ENCODE measurements at regions not wholly inside any gene's neighbourhood (a gene's known extent, or its start where the extent isn't known, plus 50 kb on each side); places are given as distances from the start of the nearest gene placed in this dataset.
"Not testable (repeated sequence)": the region's sequence is repeated elsewhere in the genome, so short reads cannot be mapped to it uniquely, and the experiment has no call there.

DNA sequence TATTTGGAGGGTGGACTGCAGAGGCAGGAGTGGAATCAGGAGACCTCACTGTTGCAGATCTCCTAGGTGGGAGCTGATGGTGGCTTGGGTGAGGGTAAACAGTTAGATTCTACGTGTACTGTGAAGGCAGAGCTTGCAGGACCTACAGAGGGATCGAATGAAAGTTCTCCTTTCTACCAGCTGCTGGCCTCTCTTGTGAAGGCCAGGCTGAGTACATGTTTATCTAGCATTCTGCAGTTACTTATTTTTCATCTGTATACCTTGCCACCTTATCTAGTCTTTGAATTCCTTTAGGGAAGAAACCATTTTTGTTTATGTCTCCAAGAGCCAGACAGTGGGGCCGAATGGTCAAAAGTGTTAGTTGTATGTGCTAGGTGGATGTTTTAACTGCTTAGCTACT, 57.6 kb downstream of the PTTG1 start:
- DNase-seq, result no peak

GRCh38 chr5:160479926-160480325, 58.3 kb downstream of the PTTG1 start:
- DNase-seq, result no peak

- no peak for DNase-seq
These were observed 59.0 kb downstream of the PTTG1 start for GRCh38 chr5:160480652-160481051.

- DNase-seq, result no peak
These were observed 63.0 kb downstream of the PTTG1 start for GRCh38 chr5:160484678-160485077.

DNA sequence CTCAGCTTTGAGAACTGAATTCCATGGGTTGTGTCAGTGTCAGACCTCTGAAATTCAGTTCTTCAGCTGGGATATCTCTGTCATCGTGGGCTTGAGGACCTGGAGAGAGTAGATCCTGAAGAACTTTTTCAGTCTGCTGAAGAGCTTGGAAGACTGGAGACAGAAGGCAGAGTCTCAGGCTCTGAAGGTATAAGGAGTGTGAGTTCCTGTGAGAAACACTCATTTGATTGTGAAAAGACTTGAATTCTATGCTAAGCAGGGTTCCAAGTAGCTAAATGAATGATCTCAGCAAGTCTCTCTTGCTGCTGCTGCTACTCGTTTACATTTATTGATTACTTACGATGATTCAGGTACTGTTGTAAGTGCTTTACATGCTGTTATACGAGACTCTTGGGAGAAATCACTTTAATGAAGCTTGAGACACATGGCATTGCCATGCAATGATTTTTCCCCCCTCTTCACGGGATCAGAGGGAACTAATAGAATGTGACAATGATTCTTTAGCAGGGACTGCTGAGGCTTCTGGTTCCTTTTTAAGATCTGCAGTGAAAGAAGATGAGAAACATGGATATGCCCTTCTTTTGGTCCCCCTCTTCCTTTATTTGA, 63.8 kb downstream of the PTTG1 start:
- DNase-seq, result no peak

DNA sequence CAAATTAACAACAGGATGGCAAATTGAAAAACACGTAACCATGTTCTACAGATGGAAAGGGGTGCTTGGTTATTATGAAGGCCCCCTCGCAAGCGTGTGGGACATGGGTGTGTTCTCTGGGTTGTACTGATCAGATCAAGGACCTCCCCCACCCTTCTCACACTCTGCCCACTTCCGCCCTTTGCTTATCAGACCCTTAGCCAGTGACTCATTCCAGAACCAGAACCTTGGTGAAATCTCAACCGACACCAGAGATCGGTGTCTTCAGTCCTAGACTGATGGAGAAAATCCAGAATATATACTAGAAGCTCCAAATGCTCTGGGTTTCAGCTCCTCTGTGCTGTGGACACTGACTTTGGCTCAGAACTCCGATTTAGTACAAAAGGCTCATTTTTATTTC, 64.9 kb downstream of the PTTG1 start:
- peak in 1 of 2 experiments; percentile 43 for DNase-seq

GRCh38 chr5:160488394-160489325, 67.0 kb downstream of the PTTG1 start:
- DNase-seq, result no peak

GRCh38 chr5:160491438-160491837, 69.8 kb downstream of the PTTG1 start:
- no peak for DNase-seq

DNA sequence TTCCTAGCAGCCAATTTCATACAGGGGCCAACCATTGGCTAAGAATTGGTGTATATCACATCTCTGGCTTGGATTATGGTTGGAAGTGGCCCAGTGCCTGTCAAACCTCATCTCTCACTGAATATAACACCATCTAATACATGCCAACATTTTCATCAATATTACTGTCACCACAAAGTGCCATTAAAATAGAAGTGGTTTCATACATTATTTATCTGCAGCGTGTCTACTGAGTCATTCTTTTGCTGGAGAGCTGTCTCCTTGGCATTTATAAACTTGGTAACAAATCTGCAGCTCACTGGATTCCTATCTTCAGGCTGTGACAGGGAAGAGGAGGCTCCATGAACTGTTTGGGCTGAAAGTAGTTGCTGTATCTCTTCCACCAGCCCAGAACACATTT, 70.9 kb downstream of the PTTG1 start:
- DNase-seq, result no peak

- DNase-seq, result no peak
These were observed 72.2 kb downstream of the PTTG1 start for GRCh38 chr5:160493806-160494338.

- no peak for DNase-seq
These were observed 72.8 kb downstream of the PTTG1 start for GRCh38 chr5:160494451-160494850.

- DNase-seq, result peak in 1 of 2 experiments; percentile 44
These were observed 74.7 kb downstream of the PTTG1 start for GRCh38 chr5:160496334-160496733.

DNA sequence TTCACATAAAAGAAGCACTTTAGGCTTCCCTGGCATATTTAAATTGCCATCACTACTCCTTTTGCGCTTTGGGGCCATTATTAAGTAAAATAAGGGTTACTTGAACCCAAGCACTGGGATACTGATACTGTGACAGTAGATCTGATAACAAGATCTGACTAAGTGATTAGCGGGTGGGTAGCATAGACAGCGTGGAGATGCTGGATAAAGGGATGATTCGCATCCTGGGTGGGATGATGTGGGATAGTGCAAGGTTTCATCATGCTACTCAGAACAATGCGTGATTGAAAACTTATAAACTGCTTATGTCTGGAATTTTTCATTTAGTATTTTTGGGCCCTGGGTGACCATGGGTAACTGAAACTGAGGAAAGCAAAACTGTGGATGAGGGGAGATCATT, 75.1 kb downstream of the PTTG1 start:
- DNase-seq, result no peak

GRCh38 chr5:160497878-160498277, 76.2 kb downstream of the PTTG1 start:
- no peak for DNase-seq

DNA sequence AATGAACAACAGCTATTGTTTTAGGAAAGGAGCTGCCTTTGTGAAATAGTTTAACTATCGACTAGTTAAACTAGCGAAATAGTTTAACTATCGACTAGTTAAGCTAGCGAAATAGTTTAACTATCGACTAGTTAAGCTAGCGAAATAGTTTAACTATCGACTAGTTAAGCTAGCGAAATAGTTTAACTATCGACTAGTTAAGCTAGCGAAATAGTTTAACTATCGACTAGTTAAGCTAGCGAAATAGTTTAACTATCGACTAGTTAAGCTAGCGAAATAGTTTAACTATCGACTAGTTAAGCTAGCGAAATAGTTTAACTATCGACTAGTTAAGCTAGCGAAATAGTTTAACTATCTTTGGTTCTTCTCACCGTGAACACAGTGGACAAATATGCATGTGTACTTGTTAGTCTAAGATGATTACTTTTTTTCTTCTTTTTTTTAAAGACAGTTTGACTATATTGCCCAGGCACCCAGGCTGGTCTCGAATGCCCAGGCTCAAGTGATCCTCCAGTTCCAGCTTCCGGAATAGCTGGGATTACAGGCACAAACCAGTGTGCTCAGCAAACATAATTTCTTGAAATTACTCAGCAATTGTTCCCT, 76.9 kb downstream of the PTTG1 start:
- DNase-seq, result not testable (repeated sequence)

- DNase-seq, result no peak
These were observed 79.4 kb downstream of the PTTG1 start for GRCh38 chr5:160500786-160501779.

DNA sequence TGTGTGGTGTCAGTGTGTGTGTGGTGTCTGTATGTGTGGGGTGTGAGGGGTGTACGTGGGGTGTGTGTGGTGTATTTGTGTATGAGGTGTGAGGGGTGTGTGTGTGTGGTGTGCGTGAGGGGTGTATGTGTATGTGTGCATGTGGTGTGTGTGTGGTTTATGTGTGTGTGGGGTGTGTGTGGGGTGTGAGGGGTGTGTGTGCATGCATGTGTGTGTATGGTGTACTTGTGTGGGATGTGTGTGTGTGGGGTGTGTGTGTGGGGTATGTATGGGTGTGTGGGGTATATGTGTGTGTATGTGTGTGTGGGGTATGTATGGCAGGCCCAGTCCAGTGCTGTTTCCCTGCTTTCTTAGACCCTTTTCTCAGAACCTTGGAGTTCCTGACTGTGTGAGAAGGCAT, 83.3 kb downstream of the PTTG1 start:
- DNase-seq, result no peak

DNA sequence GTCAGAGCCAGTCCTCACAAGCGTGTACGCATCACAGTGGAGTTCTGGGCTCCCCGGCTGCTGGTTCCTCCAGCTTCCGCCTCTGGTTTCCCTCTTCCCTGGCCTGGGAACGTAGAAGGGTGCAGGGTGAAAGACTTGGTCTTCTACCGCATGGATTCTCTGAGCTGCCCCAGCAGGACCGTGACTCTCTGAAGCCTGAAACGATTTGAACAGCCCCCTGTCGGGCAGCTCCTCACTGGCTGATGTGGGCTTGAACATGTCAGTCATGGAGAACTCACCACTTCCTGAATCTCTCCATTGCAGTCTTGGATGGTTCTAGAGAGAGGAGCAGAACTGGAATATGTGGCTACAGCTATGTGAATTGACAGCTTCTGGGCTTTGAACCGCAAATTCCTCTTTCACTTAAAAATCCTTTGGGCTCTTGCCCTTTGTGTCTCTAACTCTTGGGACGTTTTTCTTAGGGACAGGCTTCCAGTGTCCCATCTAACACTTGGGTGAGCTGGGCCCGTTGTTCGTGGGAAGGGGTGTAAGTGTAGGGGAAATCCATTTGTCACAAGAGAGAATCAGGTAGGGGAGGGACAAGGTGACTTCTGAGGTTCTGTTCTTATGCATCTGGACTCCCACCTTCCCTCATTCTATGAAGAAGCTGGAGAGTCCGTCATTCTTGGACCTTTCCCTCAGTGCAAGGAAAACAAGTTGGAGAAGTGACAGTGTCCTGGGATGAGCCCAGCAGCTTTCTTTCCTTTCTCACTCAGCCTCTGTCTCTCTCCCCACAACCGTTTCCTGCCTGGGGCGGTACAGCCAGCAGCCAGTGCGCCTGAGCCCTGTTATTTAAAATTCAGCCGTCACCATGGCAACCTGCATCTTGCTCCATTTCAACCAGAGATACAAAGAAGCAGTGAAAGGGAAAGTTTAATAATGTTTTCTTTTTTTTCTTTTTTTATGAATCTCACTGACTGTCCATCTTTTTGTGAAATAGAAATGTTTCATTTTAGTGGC, 84.7 kb downstream of the PTTG1 start:
- DNase-seq, result peak; percentile 65 to 75

DNA sequence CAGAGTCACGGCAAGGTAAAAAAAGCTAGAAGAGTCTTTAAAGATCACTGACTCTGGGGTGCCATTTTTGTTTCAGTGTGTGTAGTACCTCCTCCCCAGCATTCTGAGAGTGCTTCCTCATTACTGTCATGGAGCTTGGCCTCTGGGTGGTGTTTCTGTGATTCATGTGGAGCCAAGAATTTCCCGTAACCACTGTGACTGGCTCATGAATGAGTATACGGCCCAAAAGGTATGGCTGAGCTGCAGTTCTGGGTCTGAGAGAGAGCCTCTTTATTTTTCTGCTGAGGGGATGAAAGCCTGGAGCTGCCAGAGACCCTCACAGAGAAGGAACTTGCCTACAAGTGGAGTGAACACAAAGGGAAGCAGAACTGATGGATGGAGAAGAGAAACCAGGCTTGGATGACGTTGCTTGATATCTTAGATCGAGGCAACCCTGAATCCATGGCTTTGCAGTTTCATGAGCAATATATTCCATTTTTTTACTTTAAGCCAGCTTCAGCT, 85.6 kb downstream of the PTTG1 start:
- peak; percentile 53 to 61 for DNase-seq

DNA sequence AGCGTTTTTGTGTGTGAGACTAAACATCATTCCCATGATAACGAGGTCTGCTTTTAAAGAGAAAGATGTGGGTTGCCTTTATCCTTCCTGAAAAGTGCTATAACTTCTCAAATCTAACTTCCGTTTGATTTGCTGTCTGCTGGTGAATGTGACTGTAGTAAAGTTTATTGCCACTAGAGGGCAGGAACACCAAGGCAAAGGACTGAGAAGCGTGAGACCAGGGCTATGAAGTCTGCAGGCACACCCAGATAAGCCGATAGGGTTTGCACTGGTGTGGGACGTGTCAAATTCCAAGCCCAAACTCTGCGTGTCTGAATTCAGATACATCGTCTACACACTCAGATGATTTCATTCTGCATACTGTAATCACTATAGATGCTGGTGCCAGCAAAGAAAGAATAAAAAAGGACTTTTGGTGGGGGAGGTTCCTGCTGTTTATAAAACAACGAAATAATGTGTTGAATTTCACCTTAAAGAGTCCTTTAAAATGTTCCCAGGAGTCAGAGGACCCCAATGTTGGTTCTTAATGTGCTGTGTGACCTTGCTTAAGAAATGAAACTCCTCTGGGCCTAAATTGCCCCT, 87.2 kb downstream of the PTTG1 start:
- DNase-seq, result peak; percentile 49 to 69
